ENCODE measurements at regions not wholly inside any gene's neighbourhood (a gene's known extent, or its start where the extent isn't known, plus 50 kb on each side); places are given as distances from the start of the nearest gene placed in this dataset.

GRCh38 chrX:130990723-130991122 lies 67.4 kb upstream of the ARHGAP36 start:
- no peak for TF ChIP-seq CTCF (conservative IDR thresholded peaks at IDR 0.05)
- TF ChIP-seq EZH2 (IDR thresholded peaks at IDR 0.05; ENCODE audit: low read depth): no peak

Data from PC-9 (cell line).